HCT116 (cell line): ENCODE measurements at regions not wholly inside any gene's neighbourhood (a gene's known extent, or its start where the extent isn't known, plus 50 kb on each side); places are given as distances from the start of the nearest gene placed in this dataset.

Experiments used
- ATAC-seq: fragments of 200-7000 bp; cut with Tn5 transposase; 2 replicates; pipeline ENCODE4 v1.9.1; 2020; ENCODE audit warnings: mild to moderate bottlenecking, moderate library complexity
- BruUV-seq: library from RNA; stranded (reverse); fragments of 400-500 nt; replicated peaks from 2 replicates; lab custom pipeline; 2021; lab: Mats Ljungman, UMichigan
- CTCF ChIA-PET: fragments of 300-600 bp; sonication (Branson Sonifier 250); formaldehyde crosslinking; loops from one replicate; lab custom pipeline; 2021; ENCODE audit warnings: antibody characterized with exemption; lab: Charles Lee
- POLR2A ChIA-PET: fragments of 300-600, 350-600 bp; sonication (Branson Sonifier 250); formaldehyde crosslinking; loops from one replicate; lab custom pipeline; 2021; ENCODE audit warnings: antibody characterized with exemption; lab: Charles Lee
- RAD21 ChIA-PET, 2 experiments: fragments of 300-600 bp; sonication (Branson Sonifier 250); formaldehyde crosslinking; loops; one replicate each; lab custom pipeline; 2023; ENCODE audit warnings: low total read pairs in 2 of 2; ENCODE audit not compliant: uncharacterized antibody in 2 of 2, unreplicated experiment in 2 of 2, low non-redundant PET in 1 of 2; lab: Charles Lee
- DNase-seq: peaks from one replicate; pipeline ENCODE4 v3.0.0-alpha.2; 2010; ENCODE audit warnings: low read depth, low spot score
- H2AFZ ChIP-seq: fragments of 200-600 bp; shearing (Covaris generic), sonication (generic); 2 replicates; pipeline ENCODE4 v1.6.1; 2017; ENCODE audit warnings: low read depth, mixed run types, mixed read lengths, antibody characterized with exemption, low read length; ENCODE audit not compliant: poor library complexity, severe bottlenecking
- H3K27ac ChIP-seq: 2 replicates; pipeline ENCODE4 v1.5.1; 2012; ENCODE audit warnings: low read depth, low read length
- H3K27me3 ChIP-seq: fragments of 200-600 bp; sonication (generic); 2 replicates; pipeline ENCODE4 v1.6.1; 2016; ENCODE audit warnings: mixed run types, low read length, mixed read lengths; ENCODE audit not compliant: insufficient read depth
- H3K36me3 ChIP-seq, 2 experiments: fragments of 200-500 bp in 1 of 2; fragments of 200-600 bp in 1 of 2; sonication (Bioruptor generic) in 1 of 2; sonication (generic) in 1 of 2; 2 replicates each; pipeline versions ENCODE4 v1.5.1 to v1.6.1; 2014 to 2016; ENCODE audit warnings: low read length in 2 of 2, inconsistent platforms in 1 of 2, mixed read lengths in 1 of 2, mixed run types in 1 of 2; ENCODE audit not compliant: insufficient read depth in 2 of 2, control insufficient read depth in 1 of 2
- H3K4me1 ChIP-seq, 2 experiments: fragments of 200-600 bp in 1 of 2; sonication (generic) in 1 of 2; 2 replicates each; pipeline versions ENCODE4 v1.5.1 to v1.6.1; 2012 to 2017; ENCODE audit warnings: low read length in 2 of 2, inconsistent platforms in 1 of 2, mild to moderate bottlenecking in 1 of 2, mixed read lengths in 1 of 2, mixed run types in 1 of 2, moderate library complexity in 1 of 2; ENCODE audit not compliant: insufficient read depth in 2 of 2, control insufficient read depth in 1 of 2
- H3K4me2 ChIP-seq: fragments of 200-600 bp; sonication (generic); 2 replicates; pipeline ENCODE4 v1.6.1; 2017; ENCODE audit warnings: mixed run types, low read length, mixed read lengths
- H3K4me3 ChIP-seq, 2 experiments: fragments of 200-600 bp in 1 of 2; sonication (generic) in 1 of 2; replicated peaks in 1 of 2; 2 replicates each; pipeline ENCODE4 v1.5.1; 2011 to 2016; ENCODE audit warnings: low read length in 2 of 2, control low read depth in 1 of 2, low read depth in 1 of 2, mild to moderate bottlenecking in 1 of 2, mixed read lengths in 1 of 2, mixed run types in 1 of 2
- H3K79me2 ChIP-seq: fragments of 200-600 bp; sonication (generic); 2 replicates; pipeline ENCODE4 v1.6.1; 2017; ENCODE audit warnings: mild to moderate bottlenecking, mixed run types, low read length, moderate library complexity, mixed read lengths; ENCODE audit not compliant: insufficient read depth
- H3K9ac ChIP-seq: fragments of 200-600 bp; sonication (generic); 2 replicates; pipeline ENCODE4 v1.6.1; 2016; ENCODE audit warnings: low read length, mixed read lengths
- H3K9me2 ChIP-seq: fragments of 200-600 bp; sonication (generic), shearing (Covaris generic); 2 replicates; pipeline ENCODE4 v1.6.1; 2017; ENCODE audit warnings: mixed run types, mild to moderate bottlenecking, moderate library complexity; ENCODE audit not compliant: insufficient read depth
- H3K9me3 ChIP-seq, 2 experiments: fragments of 200-500 bp in 1 of 2; fragments of 200-600 bp in 1 of 2; sonication (Bioruptor generic) in 1 of 2; sonication (generic) in 1 of 2; 2 replicates each; pipeline ENCODE4 v1.6.1; 2014 to 2017; ENCODE audit warnings: low read length in 2 of 2, mixed read lengths in 2 of 2, inconsistent platforms in 1 of 2, low read depth in 1 of 2, mild to moderate bottlenecking in 1 of 2, mixed run types in 1 of 2, moderate library complexity in 1 of 2; ENCODE audit not compliant: control insufficient read depth in 1 of 2, insufficient read depth in 1 of 2
- H4K20me1 ChIP-seq: fragments of 200-600 bp; sonication (generic), shearing (Covaris generic); 2 replicates; pipeline ENCODE4 v1.6.1; 2017; ENCODE audit warnings: mixed run types, mild to moderate bottlenecking, moderate library complexity; ENCODE audit not compliant: insufficient read depth
- ATF3 ChIP-seq: IDR thresholded peaks from 2 replicates; pipeline ENCODE4 v1.6.1; 2012
- CEBPB ChIP-seq: IDR thresholded peaks from 2 replicates; pipeline ENCODE4 v1.6.1; 2012; ENCODE audit warnings: low read depth
- EZH2phosphoT487 ChIP-seq: fragments of 200-600 bp; IDR thresholded peaks from 2 replicates; pipeline ENCODE4 v1.6.1; 2018; ENCODE audit warnings: antibody characterized with exemption, borderline replicate concordance
- FOSL1 ChIP-seq: IDR thresholded peaks from 2 replicates; pipeline ENCODE4 v1.6.1; 2012; ENCODE audit warnings: low read depth
- JUND ChIP-seq: IDR thresholded peaks from 2 replicates; pipeline ENCODE4 v1.6.1; 2012
- POLR2A ChIP-seq: IDR thresholded peaks from 2 replicates; pipeline ENCODE4 v1.7.0; 2011; ENCODE audit warnings: borderline replicate concordance; ENCODE audit not compliant: insufficient read depth, insufficient read length; ENCODE audit errors: extremely low read depth
- RAD21 ChIP-seq: IDR thresholded peaks from 2 replicates; pipeline ENCODE4 v1.6.1; 2012; ENCODE audit warnings: low read depth, mild to moderate bottlenecking
- SRF ChIP-seq: IDR thresholded peaks from 2 replicates; pipeline ENCODE4 v1.6.1; 2012; ENCODE audit warnings: low read depth
- TCF7L2 ChIP-seq: IDR thresholded peaks from 2 replicates; pipeline ENCODE4 v1.7.0; 2011; ENCODE audit warnings: borderline replicate concordance, inconsistent platforms; ENCODE audit not compliant: insufficient read depth, insufficient read length; ENCODE audit errors: extremely low read depth
- YY1 ChIP-seq: IDR thresholded peaks from 2 replicates; pipeline ENCODE4 v1.6.1; 2011; ENCODE audit warnings: low read length, low read depth, moderate library complexity, mild to moderate bottlenecking; ENCODE audit not compliant: insufficient replicate concordance; ENCODE audit errors: extremely low read depth
- ZNF274 ChIP-seq: fragments of 200-500 bp; sonication (Bioruptor generic); IDR thresholded peaks from 2 replicates; pipeline ENCODE4 v1.6.1; 2014; ENCODE audit warnings: mild to moderate bottlenecking, low read depth, low read length, inconsistent platforms
- intact Hi-C: fragments of 100-400 bp; cut with micrococcal nuclease; formaldehyde crosslinking; loops from 2 replicates; pipeline ENCODE4 v1.10.0; 2022
- TF ChIP-seq, protein P1 (sequence below), 3 experiments: fragments of 200-600 bp in 1 of 3; sonication (generic) in 1 of 3; IDR thresholded peaks in 2 of 3; conservative IDR thresholded peaks in 1 of 3; 2 replicates each; pipeline ENCODE4 v1.5.1; 2012 to 2017; ENCODE audit warnings: low read depth in 2 of 3, low read length in 2 of 3, antibody characterized with exemption in 1 of 3, borderline replicate concordance in 1 of 3, control low read depth in 1 of 3, mild to moderate bottlenecking in 1 of 3, mixed read lengths in 1 of 3, mixed run types in 1 of 3, moderate library complexity in 1 of 3; ENCODE audit not compliant: insufficient read depth in 1 of 3
- TF ChIP-seq, protein P2 (sequence below): IDR thresholded peaks from 2 replicates; pipeline ENCODE4 v1.6.1; 2012; ENCODE audit warnings: low read depth
- TF ChIP-seq, protein P3 (sequence below): IDR thresholded peaks from 2 replicates; pipeline ENCODE4 v1.6.1; 2011; ENCODE audit warnings: mild to moderate bottlenecking, low read length, moderate library complexity; ENCODE audit not compliant: insufficient replicate concordance; ENCODE audit errors: extremely low read depth

GRCh38 chr2:234593636-234594035 is 96.8 kb upstream of the ARL4C start:
- ChIA-PET POLR2A (no interaction called here), RAD21 (no interaction called here), CTCF (no interaction called here)
- TF ChIP-seq RAD21 (no peak), EZH2phosphoT487 (no peak), ZNF274 (no peak), SRF (no peak), POLR2A (no peak), CEBPB (no peak), FOSL1 (no peak), JUND (no peak), TCF7L2 (no peak), YY1 (no peak), ATF3 (no peak)
- TF ChIP-seq, protein P1, sequence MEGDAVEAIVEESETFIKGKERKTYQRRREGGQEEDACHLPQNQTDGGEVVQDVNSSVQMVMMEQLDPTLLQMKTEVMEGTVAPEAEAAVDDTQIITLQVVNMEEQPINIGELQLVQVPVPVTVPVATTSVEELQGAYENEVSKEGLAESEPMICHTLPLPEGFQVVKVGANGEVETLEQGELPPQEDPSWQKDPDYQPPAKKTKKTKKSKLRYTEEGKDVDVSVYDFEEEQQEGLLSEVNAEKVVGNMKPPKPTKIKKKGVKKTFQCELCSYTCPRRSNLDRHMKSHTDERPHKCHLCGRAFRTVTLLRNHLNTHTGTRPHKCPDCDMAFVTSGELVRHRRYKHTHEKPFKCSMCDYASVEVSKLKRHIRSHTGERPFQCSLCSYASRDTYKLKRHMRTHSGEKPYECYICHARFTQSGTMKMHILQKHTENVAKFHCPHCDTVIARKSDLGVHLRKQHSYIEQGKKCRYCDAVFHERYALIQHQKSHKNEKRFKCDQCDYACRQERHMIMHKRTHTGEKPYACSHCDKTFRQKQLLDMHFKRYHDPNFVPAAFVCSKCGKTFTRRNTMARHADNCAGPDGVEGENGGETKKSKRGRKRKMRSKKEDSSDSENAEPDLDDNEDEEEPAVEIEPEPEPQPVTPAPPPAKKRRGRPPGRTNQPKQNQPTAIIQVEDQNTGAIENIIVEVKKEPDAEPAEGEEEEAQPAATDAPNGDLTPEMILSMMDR (IDR thresholded peaks at IDR 0.05 in 2 of 3, conservative IDR thresholded peaks at IDR 0.05 in 1 of 3; ENCODE audit: borderline replicate concordance in 1 of 3, insufficient read depth in 1 of 3, low read depth in 2 of 3, low read length in 2 of 3), result no peak
- TF ChIP-seq, protein P2, sequence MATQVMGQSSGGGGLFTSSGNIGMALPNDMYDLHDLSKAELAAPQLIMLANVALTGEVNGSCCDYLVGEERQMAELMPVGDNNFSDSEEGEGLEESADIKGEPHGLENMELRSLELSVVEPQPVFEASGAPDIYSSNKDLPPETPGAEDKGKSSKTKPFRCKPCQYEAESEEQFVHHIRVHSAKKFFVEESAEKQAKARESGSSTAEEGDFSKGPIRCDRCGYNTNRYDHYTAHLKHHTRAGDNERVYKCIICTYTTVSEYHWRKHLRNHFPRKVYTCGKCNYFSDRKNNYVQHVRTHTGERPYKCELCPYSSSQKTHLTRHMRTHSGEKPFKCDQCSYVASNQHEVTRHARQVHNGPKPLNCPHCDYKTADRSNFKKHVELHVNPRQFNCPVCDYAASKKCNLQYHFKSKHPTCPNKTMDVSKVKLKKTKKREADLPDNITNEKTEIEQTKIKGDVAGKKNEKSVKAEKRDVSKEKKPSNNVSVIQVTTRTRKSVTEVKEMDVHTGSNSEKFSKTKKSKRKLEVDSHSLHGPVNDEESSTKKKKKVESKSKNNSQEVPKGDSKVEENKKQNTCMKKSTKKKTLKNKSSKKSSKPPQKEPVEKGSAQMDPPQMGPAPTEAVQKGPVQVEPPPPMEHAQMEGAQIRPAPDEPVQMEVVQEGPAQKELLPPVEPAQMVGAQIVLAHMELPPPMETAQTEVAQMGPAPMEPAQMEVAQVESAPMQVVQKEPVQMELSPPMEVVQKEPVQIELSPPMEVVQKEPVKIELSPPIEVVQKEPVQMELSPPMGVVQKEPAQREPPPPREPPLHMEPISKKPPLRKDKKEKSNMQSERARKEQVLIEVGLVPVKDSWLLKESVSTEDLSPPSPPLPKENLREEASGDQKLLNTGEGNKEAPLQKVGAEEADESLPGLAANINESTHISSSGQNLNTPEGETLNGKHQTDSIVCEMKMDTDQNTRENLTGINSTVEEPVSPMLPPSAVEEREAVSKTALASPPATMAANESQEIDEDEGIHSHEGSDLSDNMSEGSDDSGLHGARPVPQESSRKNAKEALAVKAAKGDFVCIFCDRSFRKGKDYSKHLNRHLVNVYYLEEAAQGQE, result no peak
- TF ChIP-seq, protein P3, sequence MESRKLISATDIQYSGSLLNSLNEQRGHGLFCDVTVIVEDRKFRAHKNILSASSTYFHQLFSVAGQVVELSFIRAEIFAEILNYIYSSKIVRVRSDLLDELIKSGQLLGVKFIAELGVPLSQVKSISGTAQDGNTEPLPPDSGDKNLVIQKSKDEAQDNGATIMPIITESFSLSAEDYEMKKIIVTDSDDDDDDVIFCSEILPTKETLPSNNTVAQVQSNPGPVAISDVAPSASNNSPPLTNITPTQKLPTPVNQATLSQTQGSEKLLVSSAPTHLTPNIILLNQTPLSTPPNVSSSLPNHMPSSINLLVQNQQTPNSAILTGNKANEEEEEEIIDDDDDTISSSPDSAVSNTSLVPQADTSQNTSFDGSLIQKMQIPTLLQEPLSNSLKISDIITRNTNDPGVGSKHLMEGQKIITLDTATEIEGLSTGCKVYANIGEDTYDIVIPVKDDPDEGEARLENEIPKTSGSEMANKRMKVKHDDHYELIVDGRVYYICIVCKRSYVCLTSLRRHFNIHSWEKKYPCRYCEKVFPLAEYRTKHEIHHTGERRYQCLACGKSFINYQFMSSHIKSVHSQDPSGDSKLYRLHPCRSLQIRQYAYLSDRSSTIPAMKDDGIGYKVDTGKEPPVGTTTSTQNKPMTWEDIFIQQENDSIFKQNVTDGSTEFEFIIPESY, result no peak
- Histone ChIP-seq H3K9me3 (no peaks in the 10 kb centered on the region), H3K9ac (no peak overlapping the region), H4K20me1 (no peaks in the 10 kb centered on the region), H3K36me3 (no peaks in the 10 kb centered on the region), H3K27ac (no peak overlapping the region), H3K9me2 (no peaks in the 10 kb centered on the region), H3K4me1 (no peaks in the 10 kb centered on the region), H3K27me3 (no peaks in the 10 kb centered on the region), H2AFZ (no peak overlapping the region), H3K79me2 (no peaks in the 10 kb centered on the region), H3K4me3 (no peak overlapping the region), H3K4me2 (no peak overlapping the region)
- intact Hi-C loops, result no loop called here
- no peak for ATAC-seq
- no TSS peak for BruUV-seq
- no peak for DNase-seq
